ENCODE measurements at regions not wholly inside any gene's neighbourhood (a gene's known extent, or its start where the extent isn't known, plus 50 kb on each side); places are given as distances from the start of the nearest gene placed in this dataset.
A peak's percentile ranks its signal among the peaks of the same experiment; 100 is the strongest.
"Not testable (repeated sequence)": the region's sequence is repeated elsewhere in the genome, so short reads cannot be mapped to it uniquely, and the experiment has no call there.

- not testable (repeated sequence) for H2AFZ ChIP-seq (ENCODE audit: low read depth); H4K20me1 ChIP-seq (ENCODE audit: insufficient read depth); H3K4me1 ChIP-seq (ENCODE audit: low read depth, poor library complexity, severe bottlenecking); H3K79me2 ChIP-seq (ENCODE audit: insufficient read depth, low read depth); H3K27ac ChIP-seq; H3K9ac ChIP-seq; H3K36me3 ChIP-seq (ENCODE audit: insufficient read depth); H3K4me2 ChIP-seq; H3K27me3 ChIP-seq (ENCODE audit: insufficient read depth, low read depth); H3K4me3 ChIP-seq (IDR thresholded peaks at IDR 0.05; ENCODE audit: insufficient read depth, low read depth, low read length)
These were observed 840.6 kb downstream of the TMEM121 start for GRCh38 chr14:106366971-106367370.

GRCh38 chr14:106369456-106369855, 843.1 kb downstream of the TMEM121 start:
- H2AFZ ChIP-seq (ENCODE audit: low read depth); H3K27ac ChIP-seq; H3K9ac ChIP-seq; H3K36me3 ChIP-seq (ENCODE audit: insufficient read depth); H3K27me3 ChIP-seq (ENCODE audit: insufficient read depth, low read depth); H4K20me1 ChIP-seq (ENCODE audit: insufficient read depth); H3K4me3 ChIP-seq (IDR thresholded peaks at IDR 0.05; ENCODE audit: insufficient read depth, low read depth, low read length); H3K4me2 ChIP-seq; H3K79me2 ChIP-seq (ENCODE audit: insufficient read depth, low read depth): not testable (repeated sequence)
- H3K4me1 ChIP-seq (ENCODE audit: low read depth, poor library complexity, severe bottlenecking): peaks cover 11% of the 10 kb centered on the region

- H3K27ac ChIP-seq: no peak overlapping the region
- H3K4me1 ChIP-seq (ENCODE audit: low read depth, poor library complexity, severe bottlenecking): peaks cover 11% of the 10 kb centered on the region
- H3K36me3 ChIP-seq (ENCODE audit: insufficient read depth): no peaks in the 10 kb centered on the region
- peak overlapping the region; percentile 68 for H3K4me2 ChIP-seq
- no peaks in the 10 kb centered on the region for H4K20me1 ChIP-seq (ENCODE audit: insufficient read depth)
- peak; percentile 76 for TF ChIP-seq CTCF (conservative IDR thresholded peaks at IDR 0.05; ENCODE audit: low read depth, low read length)
- H3K9ac ChIP-seq: no peak overlapping the region
- no peaks in the 10 kb centered on the region for H3K79me2 ChIP-seq (ENCODE audit: insufficient read depth, low read depth)
- H3K27me3 ChIP-seq (ENCODE audit: insufficient read depth, low read depth): no peaks in the 10 kb centered on the region
- H2AFZ ChIP-seq (ENCODE audit: low read depth): peak overlapping the region; percentile 69; the same call in 1 of the 2 replicates
- no peak overlapping the region for H3K4me3 ChIP-seq (IDR thresholded peaks at IDR 0.05; ENCODE audit: insufficient read depth, low read depth, low read length)
These were observed 846.7 kb downstream of the TMEM121 start for GRCh38 chr14:106372870-106373652.

GRCh38 chr14:106373653-106374110, 847.3 kb downstream of the TMEM121 start:
- peaks cover 11% of the 10 kb centered on the region for H3K4me1 ChIP-seq (ENCODE audit: low read depth, poor library complexity, severe bottlenecking)
- H3K4me3 ChIP-seq (IDR thresholded peaks at IDR 0.05; ENCODE audit: insufficient read depth, low read depth, low read length); H3K36me3 ChIP-seq (ENCODE audit: insufficient read depth); H3K27me3 ChIP-seq (ENCODE audit: insufficient read depth, low read depth); H3K79me2 ChIP-seq (ENCODE audit: insufficient read depth, low read depth); H3K9ac ChIP-seq; H3K27ac ChIP-seq; H4K20me1 ChIP-seq (ENCODE audit: insufficient read depth): not testable (repeated sequence)
- H3K4me2 ChIP-seq: peak overlapping the region; percentile 68
- peak; percentile 40; the same call in 1 of the 2 replicates for TF ChIP-seq CTCF (conservative IDR thresholded peaks at IDR 0.05; ENCODE audit: low read depth, low read length)
- peak overlapping the region; percentile 69; the same call in 1 of the 2 replicates for H2AFZ ChIP-seq (ENCODE audit: low read depth)

- peaks cover 11% of the 10 kb centered on the region for H3K4me1 ChIP-seq (ENCODE audit: low read depth, poor library complexity, severe bottlenecking)
- H3K79me2 ChIP-seq (ENCODE audit: insufficient read depth, low read depth): no peaks in the 10 kb centered on the region
- no peaks in the 10 kb centered on the region for H3K27me3 ChIP-seq (ENCODE audit: insufficient read depth, low read depth)
- TF ChIP-seq CTCF (conservative IDR thresholded peaks at IDR 0.05; ENCODE audit: low read depth, low read length): no peak
- H3K36me3 ChIP-seq (ENCODE audit: insufficient read depth): no peaks in the 10 kb centered on the region
- no peak overlapping the region for H3K9ac ChIP-seq
- H3K4me2 ChIP-seq: no peak overlapping the region
- no peak overlapping the region for H3K4me3 ChIP-seq (IDR thresholded peaks at IDR 0.05; ENCODE audit: insufficient read depth, low read depth, low read length)
- no peak overlapping the region for H3K27ac ChIP-seq
- no peak overlapping the region for H2AFZ ChIP-seq (ENCODE audit: low read depth)
- no peaks in the 10 kb centered on the region for H4K20me1 ChIP-seq (ENCODE audit: insufficient read depth)
These were observed 851.0 kb downstream of the TMEM121 start for GRCh38 chr14:106377432-106377831.
